GM18909 (cell line): ENCODE measurements at regions not wholly inside any gene's neighbourhood (a gene's known extent, or its start where the extent isn't known, plus 50 kb on each side); places are given as distances from the start of the nearest gene placed in this dataset.

ENCODE experiments used
- ATAC-seq: cut with Tn5 transposase; IDR thresholded peaks from one replicate; pipeline ENCODE4 v1.9.1; 2021; ENCODE audit warnings: mild to moderate bottlenecking; ENCODE audit not compliant: unreplicated experiment, poor library complexity

- no peak for ATAC-seq
Measured at GRCh38 chrX:106341823-106342222, 173.7 kb downstream of the PWWP3B start.

- no peak for ATAC-seq
Measured at GRCh38 chrX:106356580-106356979, 188.5 kb downstream of the PWWP3B start.

GRCh38 chrX:106363214-106363613 lies 195.1 kb downstream of the PWWP3B start:
- no peak for ATAC-seq

- peak; percentile 70 for ATAC-seq
Measured at GRCh38 chrX:106378616-106379015, 210.5 kb downstream of the PWWP3B start.

- no peak for ATAC-seq
Measured at GRCh38 chrX:106391284-106391911, 220.4 kb upstream of the RADX start.

- ATAC-seq: no peak
Measured at GRCh38 chrX:106392346-106392745, 219.4 kb upstream of the RADX start.

GRCh38 chrX:106397788-106398538 lies 213.8 kb upstream of the RADX start:
- ATAC-seq: no peak

GRCh38 chrX:106401965-106402559 lies 209.7 kb upstream of the RADX start:
- no peak for ATAC-seq

GRCh38 chrX:106404512-106404911 lies 207.3 kb upstream of the RADX start:
- ATAC-seq: no peak

- peak; percentile 91 for ATAC-seq
Measured at GRCh38 chrX:106415276-106415895, 196.4 kb upstream of the RADX start.

- no peak for ATAC-seq
Measured at GRCh38 chrX:106436691-106437090, 175.1 kb upstream of the RADX start.

- ATAC-seq: no peak
Measured at GRCh38 chrX:106437407-106437806, 174.4 kb upstream of the RADX start.

GRCh38 chrX:106450405-106450804 lies 161.4 kb upstream of the RADX start:
- ATAC-seq: no peak

- ATAC-seq: no peak
Measured at GRCh38 chrX:106451933-106452332, 159.8 kb upstream of the RADX start.

GRCh38 chrX:106454991-106455390 lies 156.8 kb upstream of the RADX start:
- ATAC-seq: no peak

- no peak for ATAC-seq
Measured at GRCh38 chrX:106457802-106458201, 154.0 kb upstream of the RADX start.

- no peak for ATAC-seq
Measured at GRCh38 chrX:106467422-106467821, 144.4 kb upstream of the RADX start.

- no peak for ATAC-seq
Measured at GRCh38 chrX:106467943-106468342, 143.8 kb upstream of the RADX start.

GRCh38 chrX:106468433-106468832 lies 143.3 kb upstream of the RADX start:
- ATAC-seq: no peak

- no peak for ATAC-seq
Measured at GRCh38 chrX:106479920-106480319, 131.9 kb upstream of the RADX start.

- peak; percentile 31 for ATAC-seq
Measured at GRCh38 chrX:106481341-106481740, 130.4 kb upstream of the RADX start.
